ENCODE measurements at regions not wholly inside any gene's neighbourhood (a gene's known extent, or its start where the extent isn't known, plus 50 kb on each side); places are given as distances from the start of the nearest gene placed in this dataset.

DNA sequence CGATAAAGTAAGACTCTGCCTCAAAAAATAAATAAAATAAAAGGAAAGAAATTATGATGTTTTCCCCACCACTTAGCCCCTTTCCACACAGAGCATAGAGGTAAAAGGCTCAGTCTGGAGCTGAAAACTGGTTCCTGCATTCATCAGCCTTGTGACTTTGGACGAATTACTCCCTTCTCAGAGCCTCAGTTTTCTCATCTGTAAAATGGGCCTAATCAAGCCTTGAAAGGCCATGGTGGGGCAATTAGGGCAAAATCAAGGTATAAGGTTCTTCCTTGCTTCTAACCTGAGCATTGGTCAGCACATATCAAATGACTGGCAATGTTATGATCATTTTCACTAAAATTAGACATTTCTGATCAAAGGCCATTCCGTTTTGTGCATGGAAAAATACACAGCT lies 417.7 kb downstream of the MN1 start:
- TF ChIP-seq, protein P1, sequence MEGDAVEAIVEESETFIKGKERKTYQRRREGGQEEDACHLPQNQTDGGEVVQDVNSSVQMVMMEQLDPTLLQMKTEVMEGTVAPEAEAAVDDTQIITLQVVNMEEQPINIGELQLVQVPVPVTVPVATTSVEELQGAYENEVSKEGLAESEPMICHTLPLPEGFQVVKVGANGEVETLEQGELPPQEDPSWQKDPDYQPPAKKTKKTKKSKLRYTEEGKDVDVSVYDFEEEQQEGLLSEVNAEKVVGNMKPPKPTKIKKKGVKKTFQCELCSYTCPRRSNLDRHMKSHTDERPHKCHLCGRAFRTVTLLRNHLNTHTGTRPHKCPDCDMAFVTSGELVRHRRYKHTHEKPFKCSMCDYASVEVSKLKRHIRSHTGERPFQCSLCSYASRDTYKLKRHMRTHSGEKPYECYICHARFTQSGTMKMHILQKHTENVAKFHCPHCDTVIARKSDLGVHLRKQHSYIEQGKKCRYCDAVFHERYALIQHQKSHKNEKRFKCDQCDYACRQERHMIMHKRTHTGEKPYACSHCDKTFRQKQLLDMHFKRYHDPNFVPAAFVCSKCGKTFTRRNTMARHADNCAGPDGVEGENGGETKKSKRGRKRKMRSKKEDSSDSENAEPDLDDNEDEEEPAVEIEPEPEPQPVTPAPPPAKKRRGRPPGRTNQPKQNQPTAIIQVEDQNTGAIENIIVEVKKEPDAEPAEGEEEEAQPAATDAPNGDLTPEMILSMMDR (IDR thresholded peaks at IDR 0.05; ENCODE audit: control extremely low read depth in 1 of 3, insufficient read depth in 1 of 3, low read depth in 1 of 3, low read length in 3 of 3), result no peak
- TF ChIP-seq, protein P2, sequence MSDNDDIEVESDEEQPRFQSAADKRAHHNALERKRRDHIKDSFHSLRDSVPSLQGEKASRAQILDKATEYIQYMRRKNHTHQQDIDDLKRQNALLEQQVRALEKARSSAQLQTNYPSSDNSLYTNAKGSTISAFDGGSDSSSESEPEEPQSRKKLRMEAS (IDR thresholded peaks at IDR 0.05), result no peak
- TF ChIP-seq EGR1 (IDR thresholded peaks at IDR 0.05; ENCODE audit: borderline replicate concordance, low read depth, low read length) (no peak), RXRA (IDR thresholded peaks at IDR 0.05; ENCODE audit: insufficient read depth, low read depth, low read length) (no peak), RFX5 (IDR thresholded peaks at IDR 0.05; ENCODE audit: borderline replicate concordance, low read depth, low read length) (no peak), BRCA1 (IDR thresholded peaks at IDR 0.05; ENCODE audit: low read depth, low read length) (no peak), CHD1 (IDR thresholded peaks at IDR 0.05; ENCODE audit: low read depth, low read length) (no peak), SRF (IDR thresholded peaks at IDR 0.05; ENCODE audit: low read depth, low read length) (no peak)

Measured in H1 (cell line).